ENCODE measurements at regions not wholly inside any gene's neighbourhood (a gene's known extent, or its start where the extent isn't known, plus 50 kb on each side); places are given as distances from the start of the nearest gene placed in this dataset.

DNA sequence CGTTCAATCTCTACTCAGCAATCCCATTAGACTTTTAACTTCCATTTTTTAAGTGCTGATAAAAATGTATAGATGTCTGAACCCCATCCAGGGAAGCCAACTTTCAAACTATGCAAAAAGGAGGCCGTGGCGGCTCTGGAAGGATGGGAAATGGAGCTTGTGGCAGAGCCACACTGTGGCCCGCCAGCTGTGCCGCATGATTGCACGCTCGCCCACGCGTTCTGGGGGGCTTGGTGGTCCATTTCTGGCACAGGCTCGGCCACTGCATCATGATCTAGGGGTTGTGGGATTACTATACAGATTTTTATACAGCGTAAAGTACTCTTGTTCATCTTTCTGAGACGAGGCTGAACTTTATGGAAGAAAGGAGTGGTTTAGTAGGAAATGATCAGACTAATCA is 57.6 kb downstream of the FOXL1 start:
- Histone ChIP-seq H3K9me3 (ENCODE audit: control insufficient read depth in 4 of 4, low read length in 3 of 4) (peaks cover 0 to 1% (median 0%) of the 10 kb centered on the region in 4 donors), H3K9ac (ENCODE audit: low read depth in 1 of 2, low read length in 2 of 2) (no peak overlapping the region), H3K4me3 (ENCODE audit: low read depth in 1 of 3, low read length in 3 of 3) (no peak overlapping the region), H3K27me3 (ENCODE audit: control insufficient read depth in 4 of 4, insufficient read depth in 4 of 4, low read length in 3 of 4) (no peaks in the 10 kb centered on the region), H3K27ac (ENCODE audit: low read depth in 1 of 2, low read length in 2 of 2) (no peak overlapping the region), H3K4me1 (ENCODE audit: control insufficient read depth in 4 of 4, insufficient read depth in 4 of 4, low read length in 3 of 4) (no peaks in the 10 kb centered on the region), H3K36me3 (ENCODE audit: control insufficient read depth in 4 of 4, insufficient read depth in 3 of 4, low read depth in 1 of 4, low read length in 3 of 4) (no peaks in the 10 kb centered on the region)
- 75% methylated on average over 12 of the region's 12 CpGs for WGBS
- TF ChIP-seq GABPA (IDR thresholded peaks at IDR 0.05 in 1 of 2, conservative IDR thresholded peaks at IDR 0.05 in 1 of 2) (no peak), FOXA1 (IDR thresholded peaks at IDR 0.05) (no peak), FOXA2 (IDR thresholded peaks at IDR 0.05) (no peak)
- TF ChIP-seq, protein P1, sequence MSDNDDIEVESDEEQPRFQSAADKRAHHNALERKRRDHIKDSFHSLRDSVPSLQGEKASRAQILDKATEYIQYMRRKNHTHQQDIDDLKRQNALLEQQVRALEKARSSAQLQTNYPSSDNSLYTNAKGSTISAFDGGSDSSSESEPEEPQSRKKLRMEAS (IDR thresholded peaks at IDR 0.05) = no peak
- DNase-seq (ENCODE audit: low spot score) = no peak

DNA sequence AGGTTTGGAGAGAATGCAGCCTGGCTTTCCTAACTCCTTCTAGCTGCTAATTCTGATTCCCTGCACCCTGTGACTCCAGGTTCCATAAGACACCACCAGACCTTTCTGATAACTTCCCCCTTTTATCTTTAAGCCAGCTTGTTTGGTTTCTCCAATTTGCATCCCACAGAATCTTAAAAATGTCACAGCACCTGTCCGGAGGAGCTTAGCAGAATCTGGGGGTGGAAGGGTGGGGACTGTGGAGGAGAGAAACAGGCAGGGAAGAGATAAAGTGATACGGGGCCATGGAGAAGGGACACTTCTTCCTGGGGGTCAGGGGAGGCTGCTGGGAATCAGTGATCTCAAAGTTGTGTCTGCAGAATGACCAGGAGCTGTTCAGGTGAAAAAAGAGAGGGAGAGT is 59.4 kb downstream of the FOXL1 start:
- Histone ChIP-seq H3K9ac (ENCODE audit: low read depth in 1 of 2, low read length in 2 of 2) (no peak overlapping the region), H3K36me3 (ENCODE audit: control insufficient read depth in 4 of 4, insufficient read depth in 3 of 4, low read depth in 1 of 4, low read length in 3 of 4) (no peaks in the 10 kb centered on the region), H3K9me3 (ENCODE audit: control insufficient read depth in 4 of 4, low read length in 3 of 4) (peaks cover 0 to 1% (median 0%) of the 10 kb centered on the region in 4 donors), H3K27ac (ENCODE audit: low read depth in 1 of 2, low read length in 2 of 2) (no peak overlapping the region), H3K4me3 (ENCODE audit: low read depth in 1 of 3, low read length in 3 of 3) (no peak overlapping the region), H3K27me3 (ENCODE audit: control insufficient read depth in 4 of 4, insufficient read depth in 4 of 4, low read length in 3 of 4) (no peaks in the 10 kb centered on the region), H3K4me1 (ENCODE audit: control insufficient read depth in 4 of 4, insufficient read depth in 4 of 4, low read length in 3 of 4) (no peaks in the 10 kb centered on the region)
- DNase-seq (ENCODE audit: low spot score) = no peak
- TF ChIP-seq, protein P1 (IDR thresholded peaks at IDR 0.05) = no peak
- TF ChIP-seq HNF4A (conservative IDR thresholded peaks at IDR 0.05) (no peak), TAF1 (conservative IDR thresholded peaks at IDR 0.05) (no peak), HNF4G (IDR thresholded peaks at IDR 0.05) (no peak), JUND (IDR thresholded peaks at IDR 0.05) (no peak), NR2F2 (IDR thresholded peaks at IDR 0.05) (no peak), YY1 (IDR thresholded peaks at IDR 0.05) (no peak), RXRA (IDR thresholded peaks at IDR 0.05) (no peak), GABPA (IDR thresholded peaks at IDR 0.05 in 1 of 2, conservative IDR thresholded peaks at IDR 0.05 in 1 of 2) (no peak)
- TF ChIP-seq, protein P2, sequence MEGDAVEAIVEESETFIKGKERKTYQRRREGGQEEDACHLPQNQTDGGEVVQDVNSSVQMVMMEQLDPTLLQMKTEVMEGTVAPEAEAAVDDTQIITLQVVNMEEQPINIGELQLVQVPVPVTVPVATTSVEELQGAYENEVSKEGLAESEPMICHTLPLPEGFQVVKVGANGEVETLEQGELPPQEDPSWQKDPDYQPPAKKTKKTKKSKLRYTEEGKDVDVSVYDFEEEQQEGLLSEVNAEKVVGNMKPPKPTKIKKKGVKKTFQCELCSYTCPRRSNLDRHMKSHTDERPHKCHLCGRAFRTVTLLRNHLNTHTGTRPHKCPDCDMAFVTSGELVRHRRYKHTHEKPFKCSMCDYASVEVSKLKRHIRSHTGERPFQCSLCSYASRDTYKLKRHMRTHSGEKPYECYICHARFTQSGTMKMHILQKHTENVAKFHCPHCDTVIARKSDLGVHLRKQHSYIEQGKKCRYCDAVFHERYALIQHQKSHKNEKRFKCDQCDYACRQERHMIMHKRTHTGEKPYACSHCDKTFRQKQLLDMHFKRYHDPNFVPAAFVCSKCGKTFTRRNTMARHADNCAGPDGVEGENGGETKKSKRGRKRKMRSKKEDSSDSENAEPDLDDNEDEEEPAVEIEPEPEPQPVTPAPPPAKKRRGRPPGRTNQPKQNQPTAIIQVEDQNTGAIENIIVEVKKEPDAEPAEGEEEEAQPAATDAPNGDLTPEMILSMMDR (IDR thresholded peaks at IDR 0.05; ENCODE audit: low read depth, low read length, missing input control) = no peak
- TF ChIP-seq, protein P3, sequence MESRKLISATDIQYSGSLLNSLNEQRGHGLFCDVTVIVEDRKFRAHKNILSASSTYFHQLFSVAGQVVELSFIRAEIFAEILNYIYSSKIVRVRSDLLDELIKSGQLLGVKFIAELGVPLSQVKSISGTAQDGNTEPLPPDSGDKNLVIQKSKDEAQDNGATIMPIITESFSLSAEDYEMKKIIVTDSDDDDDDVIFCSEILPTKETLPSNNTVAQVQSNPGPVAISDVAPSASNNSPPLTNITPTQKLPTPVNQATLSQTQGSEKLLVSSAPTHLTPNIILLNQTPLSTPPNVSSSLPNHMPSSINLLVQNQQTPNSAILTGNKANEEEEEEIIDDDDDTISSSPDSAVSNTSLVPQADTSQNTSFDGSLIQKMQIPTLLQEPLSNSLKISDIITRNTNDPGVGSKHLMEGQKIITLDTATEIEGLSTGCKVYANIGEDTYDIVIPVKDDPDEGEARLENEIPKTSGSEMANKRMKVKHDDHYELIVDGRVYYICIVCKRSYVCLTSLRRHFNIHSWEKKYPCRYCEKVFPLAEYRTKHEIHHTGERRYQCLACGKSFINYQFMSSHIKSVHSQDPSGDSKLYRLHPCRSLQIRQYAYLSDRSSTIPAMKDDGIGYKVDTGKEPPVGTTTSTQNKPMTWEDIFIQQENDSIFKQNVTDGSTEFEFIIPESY (IDR thresholded peaks at IDR 0.05) = no peak
- TF ChIP-seq, protein P4, sequence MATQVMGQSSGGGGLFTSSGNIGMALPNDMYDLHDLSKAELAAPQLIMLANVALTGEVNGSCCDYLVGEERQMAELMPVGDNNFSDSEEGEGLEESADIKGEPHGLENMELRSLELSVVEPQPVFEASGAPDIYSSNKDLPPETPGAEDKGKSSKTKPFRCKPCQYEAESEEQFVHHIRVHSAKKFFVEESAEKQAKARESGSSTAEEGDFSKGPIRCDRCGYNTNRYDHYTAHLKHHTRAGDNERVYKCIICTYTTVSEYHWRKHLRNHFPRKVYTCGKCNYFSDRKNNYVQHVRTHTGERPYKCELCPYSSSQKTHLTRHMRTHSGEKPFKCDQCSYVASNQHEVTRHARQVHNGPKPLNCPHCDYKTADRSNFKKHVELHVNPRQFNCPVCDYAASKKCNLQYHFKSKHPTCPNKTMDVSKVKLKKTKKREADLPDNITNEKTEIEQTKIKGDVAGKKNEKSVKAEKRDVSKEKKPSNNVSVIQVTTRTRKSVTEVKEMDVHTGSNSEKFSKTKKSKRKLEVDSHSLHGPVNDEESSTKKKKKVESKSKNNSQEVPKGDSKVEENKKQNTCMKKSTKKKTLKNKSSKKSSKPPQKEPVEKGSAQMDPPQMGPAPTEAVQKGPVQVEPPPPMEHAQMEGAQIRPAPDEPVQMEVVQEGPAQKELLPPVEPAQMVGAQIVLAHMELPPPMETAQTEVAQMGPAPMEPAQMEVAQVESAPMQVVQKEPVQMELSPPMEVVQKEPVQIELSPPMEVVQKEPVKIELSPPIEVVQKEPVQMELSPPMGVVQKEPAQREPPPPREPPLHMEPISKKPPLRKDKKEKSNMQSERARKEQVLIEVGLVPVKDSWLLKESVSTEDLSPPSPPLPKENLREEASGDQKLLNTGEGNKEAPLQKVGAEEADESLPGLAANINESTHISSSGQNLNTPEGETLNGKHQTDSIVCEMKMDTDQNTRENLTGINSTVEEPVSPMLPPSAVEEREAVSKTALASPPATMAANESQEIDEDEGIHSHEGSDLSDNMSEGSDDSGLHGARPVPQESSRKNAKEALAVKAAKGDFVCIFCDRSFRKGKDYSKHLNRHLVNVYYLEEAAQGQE (IDR thresholded peaks at IDR 0.05) = no peak
- WGBS = 36% methylated on average over 2 of the region's 2 CpGs

All from liver (tissue), 8 donors.